Spleen (tissue), 7 donors: ENCODE measurements at regions not wholly inside any gene's neighbourhood (a gene's known extent, or its start where the extent isn't known, plus 50 kb on each side); places are given as distances from the start of the nearest gene placed in this dataset.

Source experiments
- POLR2AphosphoS5 ChIP-seq, 3 donors: sonication (generic); formaldehyde crosslinking; IDR thresholded peaks; one replicate each; pipeline ENCODE4 v1.5.1; 2017; ENCODE audit warnings: antibody characterized with exemption in 3 of 3
- TF ChIP-seq, protein P1 (sequence below), 11 experiments: fragments of 200-600 bp in 7 of 11; fragments of 450-650 bp in 4 of 11; sonication (generic) in 4 of 11; IDR thresholded peaks in 8 of 11; conservative IDR thresholded peaks in 3 of 11; 1 replicate in 7 of 11; 2 replicates in 4 of 11; pipeline versions ENCODE4 v1.4.0 to v1.8.0; 2016 to 2021; ENCODE audit warnings: antibody characterized with exemption in 11 of 11, inconsistent platforms in 4 of 11, mild to moderate bottlenecking in 1 of 11
- donor health status: DM: no; HTN: no; CAD: no; lungs with moderate emphysema.
- donor health status: DM: no; HTN: no; CAD: no.
- donor health status: DM: no; HTN: no; CAD: no.

DNA sequence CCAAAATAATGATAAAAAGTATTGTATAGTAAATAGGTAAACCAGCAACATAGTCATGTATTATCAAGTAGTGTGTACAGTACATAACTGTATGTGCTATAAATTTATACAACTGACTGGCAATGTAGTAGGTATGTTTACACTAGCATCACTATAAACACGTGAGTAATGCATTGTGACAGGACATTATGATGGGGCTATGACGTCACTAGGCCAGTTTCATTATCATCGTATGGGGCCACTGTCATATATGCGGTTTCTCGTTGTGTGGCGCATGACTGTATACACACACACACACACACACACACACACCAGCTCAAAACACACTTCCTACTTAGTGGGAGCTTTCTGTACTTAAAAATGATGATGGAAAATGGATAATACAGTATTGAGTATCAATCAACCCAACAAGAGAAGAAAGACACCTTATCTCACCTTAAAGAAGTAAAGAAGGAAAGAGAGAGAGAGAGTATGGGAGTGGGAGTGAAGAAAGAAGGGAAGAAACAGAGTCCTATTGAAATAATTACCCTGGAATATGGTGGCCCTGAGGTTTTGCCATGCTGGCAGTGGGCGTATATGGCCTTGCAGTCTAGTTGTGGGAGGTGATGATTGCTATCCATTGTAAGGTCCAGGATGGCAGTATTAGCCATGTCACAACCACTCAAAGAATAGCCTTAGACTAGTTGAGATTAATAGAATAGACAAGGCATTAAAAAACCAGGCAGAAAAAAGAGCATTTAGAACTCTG lies 186.4 kb upstream of the ZNF521 start:
- TF ChIP-seq, protein P1, sequence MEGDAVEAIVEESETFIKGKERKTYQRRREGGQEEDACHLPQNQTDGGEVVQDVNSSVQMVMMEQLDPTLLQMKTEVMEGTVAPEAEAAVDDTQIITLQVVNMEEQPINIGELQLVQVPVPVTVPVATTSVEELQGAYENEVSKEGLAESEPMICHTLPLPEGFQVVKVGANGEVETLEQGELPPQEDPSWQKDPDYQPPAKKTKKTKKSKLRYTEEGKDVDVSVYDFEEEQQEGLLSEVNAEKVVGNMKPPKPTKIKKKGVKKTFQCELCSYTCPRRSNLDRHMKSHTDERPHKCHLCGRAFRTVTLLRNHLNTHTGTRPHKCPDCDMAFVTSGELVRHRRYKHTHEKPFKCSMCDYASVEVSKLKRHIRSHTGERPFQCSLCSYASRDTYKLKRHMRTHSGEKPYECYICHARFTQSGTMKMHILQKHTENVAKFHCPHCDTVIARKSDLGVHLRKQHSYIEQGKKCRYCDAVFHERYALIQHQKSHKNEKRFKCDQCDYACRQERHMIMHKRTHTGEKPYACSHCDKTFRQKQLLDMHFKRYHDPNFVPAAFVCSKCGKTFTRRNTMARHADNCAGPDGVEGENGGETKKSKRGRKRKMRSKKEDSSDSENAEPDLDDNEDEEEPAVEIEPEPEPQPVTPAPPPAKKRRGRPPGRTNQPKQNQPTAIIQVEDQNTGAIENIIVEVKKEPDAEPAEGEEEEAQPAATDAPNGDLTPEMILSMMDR (IDR thresholded peaks at IDR 0.05 in 8 of 11, conservative IDR thresholded peaks at IDR 0.05 in 3 of 11) = no peak
- TF ChIP-seq POLR2AphosphoS5 (IDR thresholded peaks at IDR 0.05) = no peak
